Fibroblast of skin of right biceps (primary cell): ENCODE measurements at regions not wholly inside any gene's neighbourhood (a gene's known extent, or its start where the extent isn't known, plus 50 kb on each side); places are given as distances from the start of the nearest gene placed in this dataset.
"Not testable (repeated sequence)": the region's sequence is repeated elsewhere in the genome, so short reads cannot be mapped to it uniquely, and the experiment has no call there.

ENCODE experiments used
- DNase-seq: peaks from one replicate; pipeline ENCODE4 v3.0.0-alpha.2; 2013

- DNase-seq: no peak
Observed at GRCh38 chr12:94916663-94917062, 86.8 kb downstream of the NDUFA12 start.

GRCh38 chr12:94909663-94910062 lies 93.8 kb downstream of the NDUFA12 start:
- DNase-seq: no peak

GRCh38 chr12:94905749-94906148 lies 97.7 kb downstream of the NDUFA12 start:
- not testable (repeated sequence) for DNase-seq

- no peak for DNase-seq
Observed at GRCh38 chr12:94900496-94900895, 103.0 kb downstream of the NDUFA12 start.

- DNase-seq: no peak
Observed at GRCh38 chr12:94898388-94898787, 105.1 kb downstream of the NDUFA12 start.

GRCh38 chr12:94892544-94893267 lies 110.8 kb downstream of the NDUFA12 start:
- no peak for DNase-seq

- no peak for DNase-seq
Observed at GRCh38 chr12:94889445-94890210, 113.9 kb downstream of the NDUFA12 start.

GRCh38 chr12:94879542-94879941 lies 124.0 kb downstream of the NDUFA12 start:
- peak; percentile 15 for DNase-seq

GRCh38 chr12:94875525-94875924 lies 128.0 kb downstream of the NDUFA12 start:
- DNase-seq: peak; percentile 15

- no peak for DNase-seq
Observed at GRCh38 chr12:94874518-94875302, 128.8 kb downstream of the NDUFA12 start.

GRCh38 chr12:94873734-94874517 lies 129.6 kb downstream of the NDUFA12 start:
- no peak for DNase-seq

GRCh38 chr12:94872971-94873733 lies 130.3 kb downstream of the NDUFA12 start:
- no peak for DNase-seq

- no peak for DNase-seq
Observed at GRCh38 chr12:94872671-94872970, 130.9 kb downstream of the NDUFA12 start.

GRCh38 chr12:94872007-94872653 lies 131.4 kb downstream of the NDUFA12 start:
- DNase-seq: no peak

GRCh38 chr12:94870511-94870910 lies 133.0 kb downstream of the NDUFA12 start:
- no peak for DNase-seq

- no peak for DNase-seq
Observed at GRCh38 chr12:94868161-94868560, 135.3 kb downstream of the NDUFA12 start.

GRCh38 chr12:94867066-94867855 lies 136.2 kb downstream of the NDUFA12 start:
- peak; percentile 26 for DNase-seq

- DNase-seq: no peak
Observed at GRCh38 chr12:94864987-94865386, 138.5 kb downstream of the NDUFA12 start.

- DNase-seq: no peak
Observed at GRCh38 chr12:94863321-94864035, 140.0 kb downstream of the NDUFA12 start.

GRCh38 chr12:94862421-94862820 lies 141.1 kb downstream of the NDUFA12 start:
- DNase-seq: no peak
